Liver (tissue), 8 donors: ENCODE measurements at regions not wholly inside any gene's neighbourhood (a gene's known extent, or its start where the extent isn't known, plus 50 kb on each side); places are given as distances from the start of the nearest gene placed in this dataset.

Experiments
- DNase-seq: peaks from one replicate; pipeline ENCODE4 v3.0.0-alpha.2; 2017; ENCODE audit warnings: low spot score
- H3K27ac ChIP-seq, 2 donors: one replicate each; pipeline ENCODE4 v1.7.0; 2013; ENCODE audit warnings: inconsistent platforms in 2 of 2, low read length in 2 of 2, control low read depth in 1 of 2, low read depth in 1 of 2, mild to moderate bottlenecking in 1 of 2
- H3K27me3 ChIP-seq, 4 donors: one replicate each; pipeline versions ENCODE4 v1.6.1 to v1.7.0; 2013; ENCODE audit warnings: low read length in 3 of 4, inconsistent platforms in 1 of 4, mild to moderate bottlenecking in 1 of 4, moderate library complexity in 1 of 4; ENCODE audit not compliant: control insufficient read depth in 4 of 4, insufficient read depth in 4 of 4
- H3K36me3 ChIP-seq, 4 donors: one replicate each; pipeline versions ENCODE4 v1.6.1 to v1.7.0; 2013; ENCODE audit warnings: low read length in 3 of 4, mild to moderate bottlenecking in 3 of 4, low read depth in 1 of 4, moderate library complexity in 1 of 4; ENCODE audit not compliant: control insufficient read depth in 4 of 4, insufficient read depth in 3 of 4
- H3K4me1 ChIP-seq, 4 donors: one replicate each; pipeline versions ENCODE4 v1.6.1 to v1.7.0; 2013; ENCODE audit warnings: low read length in 3 of 4, mild to moderate bottlenecking in 3 of 4, moderate library complexity in 1 of 4; ENCODE audit not compliant: control insufficient read depth in 4 of 4, insufficient read depth in 4 of 4
- H3K4me3 ChIP-seq, 3 donors: one replicate each; pipeline versions ENCODE4 v1.6.1 to v1.7.0; 2013; ENCODE audit warnings: low read length in 3 of 3, control low read depth in 1 of 3, low read depth in 1 of 3, mild to moderate bottlenecking in 1 of 3
- H3K9ac ChIP-seq, 2 donors: one replicate each; pipeline ENCODE4 v1.7.0; 2013; ENCODE audit warnings: low read length in 2 of 2, mild to moderate bottlenecking in 2 of 2, moderate library complexity in 2 of 2, control low read depth in 1 of 2, low read depth in 1 of 2
- H3K9me3 ChIP-seq, 4 donors: one replicate each; pipeline versions ENCODE4 v1.6.1 to v1.7.0; 2013; ENCODE audit warnings: low read length in 3 of 4; ENCODE audit not compliant: control insufficient read depth in 4 of 4
- ATF3 ChIP-seq: IDR thresholded peaks from 2 replicates; pipeline ENCODE4 v1.6.1; 2016; ENCODE audit warnings: antibody characterized with exemption
- CTCF ChIP-seq: fragments of 150-350 bp; IDR thresholded peaks from 2 replicates; pipeline ENCODE4 v1.5.1; 2017; ENCODE audit warnings: improper control_type of control experiment, low read depth, low read length; ENCODE audit not compliant: missing input control
- EGR1 ChIP-seq, 2 donors: IDR thresholded peaks; 2 replicates each; pipeline ENCODE4 v1.6.1; 2016 to 2018; ENCODE audit warnings: antibody characterized with exemption in 2 of 2, low read depth in 2 of 2
- HNF4A ChIP-seq, 2 donors: conservative IDR thresholded peaks; 2 replicates each; pipeline ENCODE4 v1.6.1; 2016; ENCODE audit warnings: antibody characterized with exemption in 2 of 2, mild to moderate bottlenecking in 2 of 2
- HNF4G ChIP-seq: IDR thresholded peaks from 2 replicates; pipeline ENCODE4 v1.6.1; 2016; ENCODE audit warnings: antibody characterized with exemption
- JUND ChIP-seq, 2 donors: IDR thresholded peaks; 2 replicates each; pipeline ENCODE4 v1.6.1; 2016; ENCODE audit warnings: antibody characterized with exemption in 2 of 2
- MAX ChIP-seq: IDR thresholded peaks from 2 replicates; pipeline ENCODE4 v1.6.1; 2016; ENCODE audit warnings: antibody characterized with exemption
- NR2F2 ChIP-seq: IDR thresholded peaks from 2 replicates; pipeline ENCODE4 v1.6.1; 2016; ENCODE audit warnings: antibody characterized with exemption
- REST ChIP-seq: IDR thresholded peaks from 2 replicates; pipeline ENCODE4 v1.6.1; 2016; ENCODE audit warnings: antibody characterized with exemption, mild to moderate bottlenecking
- SP1 ChIP-seq: IDR thresholded peaks from 2 replicates; pipeline ENCODE4 v1.6.1; 2018; ENCODE audit warnings: antibody characterized with exemption, mild to moderate bottlenecking
- TAF1 ChIP-seq: conservative IDR thresholded peaks from 2 replicates; pipeline ENCODE4 v1.6.1; 2016; ENCODE audit warnings: antibody characterized with exemption, mild to moderate bottlenecking
- YY1 ChIP-seq: IDR thresholded peaks from 2 replicates; pipeline ENCODE4 v1.6.1; 2016; ENCODE audit warnings: antibody characterized with exemption, mild to moderate bottlenecking
- ZBTB33 ChIP-seq: IDR thresholded peaks from 2 replicates; pipeline ENCODE4 v1.6.1; 2016; ENCODE audit warnings: antibody characterized with exemption
- WGBS: extraction: QIAGEN DNeasy Blood & Tissue Kit; methylation state at CpG from one replicate; pipeline ENCODE4 v1.1.7; 2013; 5-methylcytosine and 5-hydroxymethylcytosine counted together
- donor health status: healthy.
- donor health status: healthy.
- donor health status: healthy.
- donor health status: healthy.
- donor health status: healthy.

GRCh38 chr15:93182703-93183205 is 93.7 kb upstream of the RGMA start:
- Histone ChIP-seq H3K9me3 (no peaks in the 10 kb centered on the region), H3K4me1 (no peaks in the 10 kb centered on the region), H3K36me3 (no peaks in the 10 kb centered on the region), H3K9ac (no peak overlapping the region), H3K27ac (no peak overlapping the region), H3K27me3 (peaks cover 0 to 3% (median 0%) of the 10 kb centered on the region in 4 donors), H3K4me3 (no peak overlapping the region)
- DNase-seq, result no peak
- TF ChIP-seq HNF4G (no peak), HNF4A (conservative IDR thresholded peaks at IDR 0.05) (no peak), ZBTB33 (no peak), YY1 (no peak), EGR1 (IDR thresholded peaks at IDR 0.05; ENCODE audit: low read depth in 2 of 2) (no peak), SP1 (no peak), JUND (IDR thresholded peaks at IDR 0.05) (no peak), TAF1 (no peak), MAX (no peak), CTCF (no peak), ATF3 (no peak), REST (no peak), NR2F2 (no peak)
- WGBS, result 70% methylated on average over 8 of the region's 8 CpGs

- H3K4me3 ChIP-seq, result no peak overlapping the region
- H3K9me3 ChIP-seq, result no peaks in the 10 kb centered on the region
- H3K36me3 ChIP-seq, result no peaks in the 10 kb centered on the region
- no peak for DNase-seq
- 58% methylated on average over 6 of the region's 6 CpGs for WGBS
- no peaks in the 10 kb centered on the region for H3K4me1 ChIP-seq
- H3K9ac ChIP-seq, result no peak overlapping the region
- H3K27ac ChIP-seq, result no peak overlapping the region
- TF ChIP-seq TAF1, result no peak
- TF ChIP-seq EGR1 (IDR thresholded peaks at IDR 0.05; ENCODE audit: low read depth in 2 of 2), result no peak
- H3K27me3 ChIP-seq, result peaks cover 0 to 3% (median 0%) of the 10 kb centered on the region in 4 donors
These were observed 91.6 kb upstream of the RGMA start for GRCh38 chr15:93180656-93181055.
